GM18511 (cell line): ENCODE measurements at regions not wholly inside any gene's neighbourhood (a gene's known extent, or its start where the extent isn't known, plus 50 kb on each side); places are given as distances from the start of the nearest gene placed in this dataset.
A peak's percentile ranks its signal among the peaks of the same experiment; 100 is the strongest.
"Not testable (repeated sequence)": the region's sequence is repeated elsewhere in the genome, so short reads cannot be mapped to it uniquely, and the experiment has no call there.

Experiments
- ATAC-seq: cut with Tn5 transposase; IDR thresholded peaks from one replicate; pipeline ENCODE4 v1.9.1; 2021; ENCODE audit warnings: mild to moderate bottlenecking, moderate library complexity; ENCODE audit not compliant: unreplicated experiment

DNA sequence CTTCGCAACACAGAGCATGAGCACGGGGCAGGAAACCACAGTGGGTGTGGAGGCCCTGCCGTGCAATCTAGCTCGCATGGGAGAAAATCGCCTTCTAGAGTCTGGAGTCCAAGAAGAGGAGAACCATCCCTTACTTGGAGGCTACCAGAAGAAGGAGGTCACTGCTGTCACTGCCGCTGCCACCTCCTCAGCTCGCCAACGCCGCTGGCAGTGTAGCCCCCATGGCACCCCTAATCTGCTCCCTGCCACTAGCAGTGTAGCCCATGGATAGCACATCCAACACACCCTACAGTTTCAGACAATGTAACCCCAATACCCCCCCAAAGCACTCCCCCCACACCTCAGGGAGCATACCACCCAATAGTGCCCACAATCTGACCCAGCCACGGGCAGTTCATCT is 438.0 kb upstream of the ZNF337 start:
- no peak for ATAC-seq

DNA sequence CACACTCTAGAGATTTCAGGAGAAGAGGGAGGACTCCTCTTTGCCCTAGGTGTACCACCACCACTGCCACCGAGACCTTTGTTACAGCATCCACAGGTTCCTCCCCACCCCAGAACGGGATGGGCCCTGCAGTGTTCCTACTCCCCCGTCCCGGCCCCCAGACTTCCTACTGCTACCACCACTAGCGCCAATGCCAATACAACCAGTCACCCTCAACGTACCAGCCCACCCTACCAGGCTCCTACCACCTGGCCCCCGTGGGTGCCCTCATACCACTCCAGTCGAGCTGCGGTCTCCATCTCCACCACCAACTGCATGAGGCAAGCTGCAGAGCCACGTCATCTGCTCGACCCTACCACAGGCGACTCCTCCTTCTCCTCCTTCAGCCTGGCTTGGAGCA is 437.1 kb upstream of the ZNF337 start:
- not testable (repeated sequence) for ATAC-seq

DNA sequence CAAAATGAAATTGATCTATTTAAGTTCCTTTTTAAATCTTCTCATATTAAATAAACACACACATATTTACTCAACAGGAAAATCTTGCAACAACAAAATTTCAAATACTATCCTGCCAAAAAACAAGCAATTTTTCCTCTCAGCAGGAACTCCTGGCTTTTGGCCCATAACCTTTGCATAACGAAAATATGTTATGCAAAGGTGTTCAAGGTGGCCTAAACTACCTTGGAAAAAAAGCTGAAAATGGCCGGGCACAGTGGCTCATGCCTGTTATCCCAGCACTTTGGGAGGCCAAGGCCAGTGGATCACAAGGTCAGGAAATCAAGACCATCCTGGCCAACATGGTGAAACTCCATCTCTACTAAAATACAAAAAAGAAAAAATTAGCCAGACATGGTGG is 424.3 kb upstream of the ZNF337 start:
- not testable (repeated sequence) for ATAC-seq

DNA sequence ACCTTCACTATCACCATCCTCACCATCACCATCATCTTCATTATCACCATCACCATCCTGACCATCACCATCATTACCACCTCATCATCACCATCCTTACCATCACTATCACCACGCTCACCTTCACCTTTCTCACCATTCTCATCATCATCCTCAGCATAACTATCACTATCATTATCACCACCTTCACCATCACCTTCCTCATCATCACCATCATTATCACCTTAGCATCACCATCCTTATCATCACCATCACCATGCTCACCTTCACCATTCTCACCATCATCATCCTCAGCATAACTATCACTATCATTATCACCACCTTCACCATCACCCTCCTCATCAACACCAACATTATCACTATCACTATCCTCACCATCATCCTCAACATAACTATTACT is 397.8 kb upstream of the ZNF337 start:
- ATAC-seq = not testable (repeated sequence)

DNA sequence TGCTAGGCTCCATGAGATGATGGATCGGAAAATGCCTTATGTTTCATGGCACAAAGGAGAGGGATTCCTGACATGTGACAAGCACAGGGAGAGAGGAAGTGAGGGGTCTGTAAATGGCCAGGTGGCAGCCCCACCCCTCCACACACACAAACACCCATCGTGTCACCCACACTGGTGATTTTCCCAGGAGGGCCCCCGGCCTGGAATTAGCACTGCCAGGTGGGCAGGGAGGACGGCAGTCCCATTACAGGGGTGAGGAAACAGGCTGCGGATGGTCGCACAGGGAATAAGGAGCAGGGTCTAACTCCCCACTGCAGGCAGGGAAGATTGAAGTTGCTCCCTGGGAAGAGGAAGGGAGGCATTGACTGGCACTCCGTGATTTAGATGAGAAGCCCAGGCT is 395.3 kb upstream of the ZNF337 start:
- not testable (repeated sequence) for ATAC-seq

DNA sequence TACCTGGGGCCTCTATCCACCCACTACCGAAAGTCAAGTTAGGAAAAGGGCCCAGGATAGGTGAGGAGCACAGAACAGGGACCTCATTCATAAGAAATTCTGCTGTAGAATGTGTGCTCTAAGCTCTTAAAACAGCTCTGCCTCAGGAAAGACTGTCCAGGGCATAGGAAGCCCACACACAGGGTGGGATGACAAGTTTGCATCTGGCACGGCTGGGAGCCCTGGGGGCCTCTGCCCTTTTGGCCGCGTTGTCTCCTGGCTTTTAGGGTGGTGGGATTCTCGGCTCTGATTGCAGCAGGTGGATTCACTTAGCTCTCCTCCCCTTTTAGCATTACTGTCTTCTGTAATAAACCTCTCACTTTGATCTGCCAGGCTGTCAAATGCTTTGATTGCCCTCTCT is 389.5 kb upstream of the ZNF337 start:
- not testable (repeated sequence) for ATAC-seq

DNA sequence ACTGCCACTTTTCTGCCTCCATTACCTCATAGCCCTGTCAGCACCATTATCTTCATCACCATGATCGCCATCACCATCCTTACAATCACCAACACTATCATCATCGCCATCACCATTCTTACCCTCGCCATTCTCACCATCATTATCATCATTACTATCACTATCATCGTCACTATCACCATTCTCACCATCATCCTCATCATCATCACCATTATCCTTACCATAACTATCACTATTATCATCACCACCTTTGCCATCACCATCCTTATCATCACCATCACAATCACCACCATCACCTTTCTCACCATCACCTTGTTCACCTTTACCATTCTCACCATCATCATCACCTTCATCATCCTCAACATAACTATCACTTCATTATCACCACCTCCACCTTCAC is 377.3 kb upstream of the ZNF337 start:
- ATAC-seq = not testable (repeated sequence)

DNA sequence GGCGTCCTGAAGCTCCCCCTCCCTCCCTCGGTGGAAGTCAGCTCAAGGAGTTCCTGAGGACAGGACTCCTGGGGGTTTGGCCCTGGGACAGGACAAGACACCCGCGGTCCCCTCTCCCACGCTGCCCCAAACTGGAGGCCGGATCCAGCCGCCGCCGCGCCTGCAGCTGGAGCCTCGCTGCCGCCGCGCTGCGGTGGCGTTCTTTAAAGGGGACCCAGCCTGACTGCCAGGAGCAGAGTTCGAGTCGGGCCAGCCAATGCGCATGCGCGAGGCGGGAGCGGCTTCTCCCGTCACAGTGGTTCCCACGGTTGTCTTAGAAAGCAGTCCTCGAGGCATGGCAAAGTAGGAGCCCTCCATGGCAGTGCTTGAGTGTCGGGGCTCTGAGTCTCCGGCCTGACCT is 362.7 kb upstream of the ZNF337 start:
- ATAC-seq = not testable (repeated sequence)

DNA sequence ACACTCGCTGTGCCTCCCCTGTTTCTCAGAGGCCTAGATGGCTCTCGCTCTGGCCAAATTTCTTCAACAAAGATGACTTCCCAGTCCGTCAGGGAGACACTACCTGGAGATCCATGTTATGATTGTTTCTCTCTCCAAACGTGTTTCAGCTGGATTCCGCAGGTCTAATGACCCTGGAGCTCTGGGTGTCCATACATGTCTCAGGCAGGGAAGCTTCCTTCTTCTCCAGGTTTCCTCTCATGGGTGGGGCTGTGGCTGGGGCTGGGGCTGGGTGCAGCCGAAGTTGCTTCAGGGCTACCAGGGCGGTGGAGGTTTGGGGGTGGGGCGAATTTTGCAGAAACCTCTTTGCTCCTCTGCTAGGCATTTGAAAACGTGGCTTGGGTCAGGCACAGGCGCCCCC is 361.8 kb upstream of the ZNF337 start:
- ATAC-seq = not testable (repeated sequence)

DNA sequence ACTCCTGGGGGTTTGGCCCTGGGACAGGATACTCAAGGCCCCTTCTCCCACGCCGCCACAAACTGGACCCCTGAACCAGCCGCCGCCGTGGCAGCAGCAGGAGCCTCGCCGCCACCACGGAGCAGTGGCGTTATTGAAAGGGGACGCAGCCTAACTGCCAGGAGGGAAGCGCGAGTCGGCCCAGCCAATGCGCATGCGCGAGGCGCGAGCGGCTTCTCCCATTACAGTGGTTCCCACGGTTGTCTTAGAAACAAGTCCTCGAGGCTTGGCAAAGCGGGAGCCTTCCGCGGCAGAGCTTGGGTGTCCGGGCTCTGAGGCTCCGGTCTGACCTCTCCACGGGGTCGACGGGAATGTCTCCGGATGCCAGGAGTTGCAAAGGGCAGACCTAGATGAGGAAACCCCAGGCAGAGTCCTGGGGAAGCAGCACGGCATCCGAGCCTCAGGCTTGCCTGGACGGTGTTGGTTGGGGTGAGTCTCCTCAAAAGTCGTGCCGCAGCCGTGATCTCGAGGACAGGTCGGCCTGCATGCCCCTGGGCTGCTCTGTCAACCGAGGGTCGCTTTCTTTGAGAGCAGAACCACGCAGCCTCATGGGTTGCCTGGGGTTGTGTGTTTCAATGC is 360.6 kb upstream of the ZNF337 start:
- ATAC-seq = not testable (repeated sequence)

DNA sequence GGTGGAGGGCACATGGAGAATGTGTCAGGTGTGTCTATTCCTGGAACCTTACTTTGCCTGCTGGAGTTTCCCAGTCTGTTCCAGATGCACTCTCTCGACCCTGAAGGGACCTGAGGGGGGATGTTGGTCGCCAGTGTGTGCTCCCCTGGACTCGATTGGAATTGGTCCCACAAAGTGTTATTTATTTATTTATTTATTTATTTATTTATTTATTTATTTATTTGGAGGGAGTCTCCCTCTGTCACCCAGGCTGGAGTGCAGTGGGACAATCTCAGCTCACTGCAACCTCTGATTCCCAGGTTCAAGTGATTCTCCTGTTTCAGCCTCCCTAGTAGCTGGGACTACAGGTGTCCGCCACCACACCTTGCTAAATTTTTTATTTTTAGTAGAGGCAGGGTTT is 329.1 kb upstream of the ZNF337 start:
- ATAC-seq = not testable (repeated sequence)

DNA sequence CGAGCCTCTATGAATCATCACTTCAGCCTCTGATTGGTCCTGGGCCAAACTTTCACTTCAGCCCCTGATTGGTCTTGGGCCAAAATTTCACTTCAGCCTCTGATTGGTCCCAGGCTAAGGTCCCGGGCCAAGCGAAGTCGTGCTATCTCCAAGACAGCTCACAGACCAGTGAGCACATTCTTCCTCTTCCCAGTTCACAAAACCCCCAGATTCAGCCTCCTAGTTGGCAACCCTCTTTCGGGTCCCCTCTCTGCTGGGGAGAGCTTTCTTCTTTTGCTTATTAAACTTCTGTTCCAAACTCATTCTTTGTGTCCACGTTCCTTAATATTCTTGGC is 314.3 kb upstream of the ZNF337 start:
- ATAC-seq = not testable (repeated sequence)

DNA sequence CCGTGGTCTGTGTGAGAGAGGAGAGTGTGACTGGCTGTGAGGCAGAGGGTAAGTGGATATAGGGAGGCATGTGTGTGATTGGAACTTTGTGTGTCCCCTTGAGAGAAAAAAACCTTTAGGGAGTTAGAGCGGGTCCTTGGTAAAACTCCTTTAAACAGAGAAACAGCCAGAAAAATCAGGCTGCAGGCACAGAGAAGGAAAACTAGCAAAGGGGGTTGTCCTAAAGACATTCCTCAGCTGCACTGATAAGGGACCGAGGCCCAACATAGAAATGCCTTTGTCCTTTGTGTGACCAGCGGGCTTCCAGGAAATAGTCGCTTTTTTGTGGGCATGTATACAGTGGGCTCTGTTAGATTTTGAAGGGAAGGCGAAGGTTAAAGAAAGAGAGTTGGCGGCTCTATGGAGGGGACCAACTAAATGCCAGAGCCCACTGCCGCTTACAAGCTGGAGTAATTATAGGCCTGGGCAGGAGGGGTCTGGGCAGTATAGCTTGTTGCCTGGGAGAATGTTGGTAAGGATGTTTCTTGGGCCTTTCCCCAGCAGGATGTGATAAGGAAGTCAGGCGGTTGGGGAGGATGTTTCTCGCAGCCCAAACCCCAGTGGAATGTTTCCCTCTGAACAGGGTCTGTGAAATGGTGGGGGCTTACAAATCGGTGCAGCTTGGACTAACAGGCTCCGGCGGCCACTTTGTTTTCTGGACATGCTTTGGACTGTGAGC is 313.7 kb upstream of the ZNF337 start:
- ATAC-seq = not testable (repeated sequence)

DNA sequence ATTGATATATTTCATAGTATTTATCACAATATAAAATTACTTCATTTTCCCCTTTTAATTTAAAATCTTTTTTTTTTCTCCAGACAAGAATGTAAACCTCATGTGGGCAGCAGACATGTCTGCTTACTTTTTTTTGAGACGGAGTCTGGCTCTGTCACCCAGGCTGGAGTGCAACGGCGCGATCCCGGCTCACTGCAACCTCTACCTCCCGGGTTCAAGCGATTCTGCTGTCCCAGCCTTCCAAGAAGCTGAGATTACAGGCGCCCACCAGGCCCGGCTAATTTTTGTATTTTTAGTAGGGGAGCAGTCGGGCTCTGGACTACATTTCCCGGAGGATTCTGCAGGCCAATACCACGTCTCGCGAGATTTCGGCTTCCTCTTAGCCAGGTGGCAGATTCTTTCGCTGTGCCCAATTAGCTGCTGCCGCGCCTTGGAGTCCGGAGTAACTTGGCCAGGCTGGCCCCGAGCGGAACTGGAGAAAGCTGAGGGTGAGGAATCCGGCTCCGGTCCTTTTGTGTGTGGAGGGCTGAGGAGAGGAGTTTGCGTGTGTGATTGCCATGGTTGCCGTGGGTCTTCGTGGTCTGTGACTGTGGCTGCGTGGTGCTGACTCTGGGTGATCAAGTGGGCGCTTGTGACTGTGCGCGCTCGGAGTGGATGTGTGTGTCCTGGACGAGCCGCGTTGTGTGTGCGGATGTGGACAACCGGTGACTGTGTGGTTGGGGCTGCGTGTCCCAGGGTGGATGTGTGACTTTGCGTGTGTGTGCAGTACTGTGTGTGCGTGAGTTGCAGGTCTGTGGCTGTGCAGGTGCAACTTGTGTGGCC is 313.0 kb upstream of the ZNF337 start:
- ATAC-seq = peak; percentile 50

DNA sequence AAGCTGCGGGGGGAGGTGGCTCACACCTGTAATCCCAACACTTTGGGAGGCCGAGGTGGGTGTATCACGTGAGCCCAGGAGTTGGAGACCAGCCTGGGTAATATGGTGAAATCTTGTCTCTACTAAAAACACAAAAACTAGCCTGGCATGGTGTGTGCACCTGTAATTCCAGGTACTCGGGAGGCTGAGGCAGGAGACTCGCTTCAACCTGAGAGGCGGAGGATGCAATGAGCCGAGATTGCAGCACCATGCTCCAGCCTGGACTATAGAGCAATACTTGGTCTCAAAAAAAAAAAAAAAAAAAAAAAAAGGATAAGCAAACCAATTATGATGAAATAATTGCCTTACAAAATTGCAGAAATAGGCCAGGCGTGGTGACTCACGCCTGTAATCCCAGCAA is 311.4 kb upstream of the ZNF337 start:
- not testable (repeated sequence) for ATAC-seq

DNA sequence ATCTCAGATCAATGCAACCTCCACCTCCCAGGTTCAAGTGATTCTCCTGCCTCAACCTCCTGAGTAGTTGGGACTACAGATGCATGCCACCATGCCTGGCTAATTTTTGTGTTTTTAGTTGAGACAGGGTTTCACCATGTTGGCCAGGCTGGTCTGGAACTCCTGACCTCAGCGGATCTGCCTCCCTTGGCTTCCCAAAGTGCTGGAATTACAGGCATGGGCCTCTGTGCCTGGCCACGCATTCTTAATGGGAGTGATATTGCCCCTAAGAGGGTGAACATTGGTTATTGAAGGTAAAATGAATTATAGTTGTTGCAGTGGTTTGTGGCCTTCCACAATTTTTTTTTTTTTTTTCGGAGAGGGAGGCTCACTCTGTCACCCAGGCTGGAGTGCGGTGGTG is 309.5 kb upstream of the ZNF337 start:
- not testable (repeated sequence) for ATAC-seq

DNA sequence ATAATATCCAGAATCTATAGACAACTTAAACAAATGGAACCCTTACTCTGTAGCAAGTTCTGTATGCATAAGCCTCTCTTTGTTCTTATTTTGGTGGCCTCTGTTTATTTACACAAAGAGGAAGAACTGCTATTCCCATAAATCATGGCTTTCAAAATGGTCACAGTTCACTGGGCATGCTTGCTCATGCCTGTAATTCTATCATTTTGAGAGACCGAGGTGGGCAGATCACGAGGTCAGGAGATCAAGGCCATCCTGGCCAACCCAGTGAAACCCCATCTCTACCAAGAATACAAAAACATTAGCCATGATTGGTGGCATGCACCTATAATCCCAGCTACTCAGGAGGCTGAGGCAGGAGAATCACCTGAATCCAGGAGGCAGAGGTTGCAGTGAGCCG is 307.3 kb upstream of the ZNF337 start:
- ATAC-seq = not testable (repeated sequence)

DNA sequence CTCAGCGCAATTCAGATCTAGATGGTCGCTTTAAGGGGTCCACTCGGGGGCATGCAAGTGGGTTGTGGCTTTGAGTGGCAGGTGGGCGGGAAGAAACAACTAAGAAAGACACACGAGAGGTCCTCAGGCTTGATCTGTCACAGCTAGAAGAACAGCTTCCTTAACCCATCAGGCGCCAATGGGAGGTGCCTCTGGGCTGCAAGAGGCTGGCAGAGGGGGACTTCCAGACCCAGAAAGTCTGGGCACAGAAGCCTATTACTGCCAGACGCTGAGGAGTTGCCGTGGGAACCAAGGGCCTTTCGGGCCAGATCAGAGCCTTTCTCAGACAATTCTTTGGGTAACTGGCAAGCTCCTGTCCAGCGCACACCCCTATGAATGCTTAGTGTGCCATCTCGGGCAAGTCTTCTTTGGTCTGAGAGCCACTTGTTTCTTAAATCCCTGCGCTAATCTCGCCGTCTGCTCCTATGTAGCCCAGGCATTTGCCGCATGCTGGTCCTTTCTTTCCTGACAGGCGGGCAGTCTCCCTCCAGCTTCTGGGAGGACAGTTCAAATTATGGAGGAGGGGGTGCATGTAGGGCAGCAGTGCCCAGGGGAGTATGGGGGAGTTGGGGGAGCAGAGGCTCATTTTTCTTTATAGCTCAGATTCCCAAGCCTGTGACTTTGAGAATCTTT is 300.9 kb upstream of the ZNF337 start:
- not testable (repeated sequence) for ATAC-seq

DNA sequence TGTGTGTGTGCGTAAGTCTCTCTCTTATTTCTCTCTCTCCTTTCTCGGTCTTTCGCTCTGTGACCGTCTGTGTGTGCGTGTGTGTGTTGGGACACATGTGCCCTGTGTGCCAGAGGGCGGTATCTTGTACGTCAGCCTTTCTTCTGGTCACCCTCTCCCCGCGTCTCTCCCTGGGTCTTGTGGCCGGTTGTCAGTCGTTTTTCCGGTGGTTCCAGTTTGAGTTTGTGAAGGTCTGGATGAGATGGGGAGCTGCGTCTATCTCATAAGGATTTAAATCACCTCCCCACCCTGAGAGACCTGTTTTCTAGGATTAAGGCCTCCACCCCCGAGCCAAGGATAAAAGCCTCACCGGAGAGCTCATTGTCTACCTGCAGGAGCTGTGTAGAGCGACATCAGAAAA is 295.5 kb upstream of the ZNF337 start:
- ATAC-seq = no peak

DNA sequence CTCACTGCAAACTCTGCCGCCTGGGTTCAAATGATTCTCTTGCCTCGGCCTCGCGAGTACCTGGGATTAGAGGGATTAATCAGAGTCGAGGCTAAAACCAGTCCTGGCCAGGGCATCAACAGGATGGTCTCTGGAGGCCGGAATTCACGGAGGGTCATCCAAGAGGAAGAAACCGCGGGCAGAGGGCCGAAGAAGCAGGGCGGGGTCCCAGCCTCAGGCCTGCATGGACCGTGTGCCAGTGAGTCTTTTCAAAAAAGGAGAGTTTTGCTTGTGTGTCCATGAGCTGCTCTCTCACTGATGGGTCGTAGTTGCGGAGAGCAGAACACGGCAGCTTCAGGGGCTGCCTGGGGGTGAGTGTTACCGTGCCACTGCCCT is 295.1 kb upstream of the ZNF337 start:
- no peak for ATAC-seq

DNA sequence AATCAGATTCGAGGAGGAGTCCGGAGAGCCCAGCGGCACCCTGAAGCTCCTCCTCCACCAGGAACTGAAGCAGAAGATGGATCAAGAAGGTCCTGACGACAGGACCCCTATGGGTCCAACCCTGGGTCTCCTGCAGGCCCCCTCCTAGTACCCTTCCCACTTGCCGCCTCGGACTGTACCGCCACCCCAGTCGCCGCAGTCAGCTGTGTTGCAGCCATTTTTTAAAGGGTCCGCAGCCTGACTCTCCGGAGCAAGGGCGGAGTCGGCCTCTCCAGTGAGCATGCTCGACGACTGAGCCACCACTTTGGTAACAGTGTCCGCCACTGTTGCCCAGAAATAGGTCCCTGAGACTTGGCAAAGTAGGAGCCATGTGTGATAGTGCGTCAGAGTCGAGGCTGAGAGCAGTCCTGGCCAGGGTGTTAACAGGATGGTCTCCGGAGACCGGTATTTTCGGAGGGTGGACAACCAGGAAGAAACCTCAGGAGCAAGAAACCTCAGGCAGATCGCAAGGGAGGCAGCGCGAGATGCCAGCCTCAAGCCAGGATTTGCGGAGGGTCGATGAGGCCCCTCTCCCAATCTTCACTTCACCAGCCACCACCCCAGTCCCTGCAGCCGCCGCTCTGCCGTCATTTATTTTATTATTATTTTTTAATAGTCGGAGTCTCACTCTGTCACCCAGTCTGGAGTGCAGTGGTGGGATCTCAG is 294.6 kb upstream of the ZNF337 start:
- ATAC-seq = no peak
